SH-SY5Y (cell line): ENCODE measurements at regions not wholly inside any gene's neighbourhood (a gene's known extent, or its start where the extent isn't known, plus 50 kb on each side); places are given as distances from the start of the nearest gene placed in this dataset.

ENCODE experiments used
- GATA2 ChIP-seq: IDR thresholded peaks from 2 replicates; pipeline ENCODE4 v1.6.1; 2011; ENCODE audit warnings: mild to moderate bottlenecking, low read depth, low read length
- GATA3 ChIP-seq: IDR thresholded peaks from 2 replicates; pipeline ENCODE4 v1.6.1; 2011; ENCODE audit warnings: low read depth, mild to moderate bottlenecking, low read length, moderate library complexity

- TF ChIP-seq GATA3 (no peak), GATA2 (no peak)
Observed at GRCh38 chr7:13092708-13093005, 405.2 kb downstream of the ARL4A start.
